ENCODE measurements at regions not wholly inside any gene's neighbourhood (a gene's known extent, or its start where the extent isn't known, plus 50 kb on each side); places are given as distances from the start of the nearest gene placed in this dataset.
"Not testable (repeated sequence)": the region's sequence is repeated elsewhere in the genome, so short reads cannot be mapped to it uniquely, and the experiment has no call there.

GRCh38 chr4:169898095-169898494 is 128.1 kb downstream of the MFAP3L start:
- no peak overlapping the region for H3K27ac ChIP-seq
- no peaks in the 10 kb centered on the region for H4K20me1 ChIP-seq (ENCODE audit: insufficient read depth, poor library complexity, severe bottlenecking)
- H3K4me1 ChIP-seq (ENCODE audit: insufficient read depth), result no peaks in the 10 kb centered on the region
- H3K9me3 ChIP-seq (ENCODE audit: low read depth), result no peaks in the 10 kb centered on the region
- no peaks in the 10 kb centered on the region for H3K79me2 ChIP-seq
- no peaks in the 10 kb centered on the region for H3K9me2 ChIP-seq (replicated peaks; ENCODE audit: insufficient read depth)
- DNase-seq (ENCODE audit: low spot score), result no peak
- no peak overlapping the region for H3K4me2 ChIP-seq
- no peak overlapping the region for H3K4me3 ChIP-seq
- no peak overlapping the region for H2AFZ ChIP-seq
- no peaks in the 10 kb centered on the region for H3K27me3 ChIP-seq
- no peak for TF ChIP-seq CTCF (IDR thresholded peaks at IDR 0.05; ENCODE audit: poor library complexity)
- no peak for TF ChIP-seq EZH2 (IDR thresholded peaks at IDR 0.05; ENCODE audit: borderline replicate concordance)
- no peak for TF ChIP-seq EZH2phosphoT487 (IDR thresholded peaks at IDR 0.05; ENCODE audit: low read depth, severe bottlenecking, unreplicated experiment)
- H3K36me3 ChIP-seq (replicated peaks; ENCODE audit: insufficient read depth, low read depth), result no peaks in the 10 kb centered on the region

- not testable (repeated sequence) for H3K36me3 ChIP-seq (replicated peaks; ENCODE audit: insufficient read depth, low read depth); H3K27me3 ChIP-seq; H3K9me3 ChIP-seq (ENCODE audit: low read depth); DNase-seq (ENCODE audit: low spot score); H2AFZ ChIP-seq; H3K4me1 ChIP-seq (ENCODE audit: insufficient read depth); H3K4me3 ChIP-seq; H3K9me2 ChIP-seq (replicated peaks; ENCODE audit: insufficient read depth); H3K27ac ChIP-seq; H3K79me2 ChIP-seq; H3K4me2 ChIP-seq; H4K20me1 ChIP-seq (ENCODE audit: insufficient read depth, poor library complexity, severe bottlenecking)
- WGBS (ENCODE audit: low lambda C conversion rate, missing lambda C conversion rate), result 97% methylated on average over 4 of the region's 4 CpGs
Measured at GRCh38 chr4:169894767-169895166, 131.4 kb downstream of the MFAP3L start.

- Histone ChIP-seq H3K4me3 (no peak overlapping the region), H3K4me2 (no peak overlapping the region), H3K9me3 (ENCODE audit: low read depth) (no peaks in the 10 kb centered on the region), H2AFZ (no peak overlapping the region), H3K36me3 (replicated peaks; ENCODE audit: insufficient read depth, low read depth) (no peaks in the 10 kb centered on the region), H3K9me2 (replicated peaks; ENCODE audit: insufficient read depth) (no peaks in the 10 kb centered on the region), H3K27ac (no peak overlapping the region), H3K27me3 (no peaks in the 10 kb centered on the region), H4K20me1 (ENCODE audit: insufficient read depth, poor library complexity, severe bottlenecking) (no peaks in the 10 kb centered on the region), H3K4me1 (ENCODE audit: insufficient read depth) (no peaks in the 10 kb centered on the region), H3K79me2 (no peaks in the 10 kb centered on the region)
- TF ChIP-seq CTCF (IDR thresholded peaks at IDR 0.05; ENCODE audit: poor library complexity) (no peak), EZH2phosphoT487 (IDR thresholded peaks at IDR 0.05; ENCODE audit: low read depth, severe bottlenecking, unreplicated experiment) (no peak), EZH2 (IDR thresholded peaks at IDR 0.05; ENCODE audit: borderline replicate concordance) (no peak)
- no peak for DNase-seq (ENCODE audit: low spot score)
- 58% methylated on average over 2 of the region's 2 CpGs for WGBS (ENCODE audit: low lambda C conversion rate, missing lambda C conversion rate)
Measured at GRCh38 chr4:169885893-169886292, 128.1 kb upstream of the HPF1 start.

GRCh38 chr4:169881769-169882168 is 124.0 kb upstream of the HPF1 start:
- no peaks in the 10 kb centered on the region for H3K9me2 ChIP-seq (replicated peaks; ENCODE audit: insufficient read depth)
- H3K4me2 ChIP-seq, result no peak overlapping the region
- 96% methylated on average over 1 of the region's 1 CpG for WGBS (ENCODE audit: low lambda C conversion rate, missing lambda C conversion rate)
- H3K79me2 ChIP-seq, result no peaks in the 10 kb centered on the region
- H4K20me1 ChIP-seq (ENCODE audit: insufficient read depth, poor library complexity, severe bottlenecking), result no peaks in the 10 kb centered on the region
- H3K27me3 ChIP-seq, result no peaks in the 10 kb centered on the region
- TF ChIP-seq CTCF (IDR thresholded peaks at IDR 0.05; ENCODE audit: poor library complexity), result no peak
- no peaks in the 10 kb centered on the region for H3K36me3 ChIP-seq (replicated peaks; ENCODE audit: insufficient read depth, low read depth)
- no peaks in the 10 kb centered on the region for H3K4me1 ChIP-seq (ENCODE audit: insufficient read depth)
- no peak for DNase-seq (ENCODE audit: low spot score)
- H2AFZ ChIP-seq, result no peak overlapping the region
- H3K9me3 ChIP-seq (ENCODE audit: low read depth), result no peaks in the 10 kb centered on the region
- H3K27ac ChIP-seq, result no peak overlapping the region
- no peak overlapping the region for H3K4me3 ChIP-seq
